IPS-NIHi7 (cell line): ENCODE measurements at regions not wholly inside any gene's neighbourhood (a gene's known extent, or its start where the extent isn't known, plus 50 kb on each side); places are given as distances from the start of the nearest gene placed in this dataset.

Experiments used
- DNase-seq: peaks from one replicate; pipeline ENCODE4 v3.0.0; 2012; ENCODE audit warnings: mixed read lengths; ENCODE audit errors: extremely low spot score

DNA sequence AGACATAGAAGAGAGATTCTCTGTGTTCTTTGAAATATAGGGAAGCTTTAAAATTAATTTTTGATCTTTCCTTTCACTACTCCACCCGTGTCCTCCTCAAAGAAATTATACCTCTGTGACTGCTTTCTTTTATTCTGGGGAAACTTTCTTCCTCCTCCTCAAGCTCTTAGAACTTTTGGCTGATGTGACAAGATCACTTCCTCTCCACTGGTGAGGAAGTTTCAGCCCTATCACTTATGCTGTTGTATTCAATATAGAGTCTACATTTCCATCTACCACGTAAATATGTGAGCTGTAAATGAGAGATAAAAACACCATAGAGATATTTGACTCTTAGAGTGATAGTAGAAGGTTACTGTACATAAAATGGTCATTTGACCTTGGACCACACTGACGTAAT is 141.9 kb upstream of the SASH1 start:
- DNase-seq: no peak

DNA sequence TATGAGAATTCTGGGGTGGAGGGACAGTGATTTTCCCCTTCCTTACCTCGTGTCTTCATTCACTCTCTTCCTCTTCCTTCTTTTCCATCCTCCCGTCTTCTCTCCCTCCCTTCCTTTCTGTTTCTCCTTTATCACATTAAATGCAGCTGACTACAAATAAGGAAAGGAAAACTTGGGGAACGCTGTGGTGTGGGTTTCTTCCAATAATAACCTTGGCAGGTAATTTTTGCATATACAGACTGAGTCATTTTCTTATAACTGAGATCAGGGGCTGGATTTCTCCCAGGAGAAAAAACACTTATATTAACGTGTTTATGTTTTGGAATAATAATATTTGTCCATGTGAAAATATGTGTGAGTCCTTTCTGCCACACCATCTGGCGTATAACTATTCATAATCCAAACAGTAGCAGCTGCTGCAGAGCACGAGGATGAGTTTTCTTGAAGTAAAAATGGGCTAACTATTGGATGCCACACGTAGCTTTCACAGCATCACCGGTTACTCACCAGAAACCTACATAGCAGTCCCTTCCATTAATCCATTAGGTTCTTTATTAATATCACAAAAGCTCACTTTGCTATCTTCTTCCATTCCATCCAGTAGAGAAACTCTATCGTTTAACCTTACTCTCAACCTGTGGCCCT is 139.2 kb upstream of the SASH1 start:
- DNase-seq: no peak

DNA sequence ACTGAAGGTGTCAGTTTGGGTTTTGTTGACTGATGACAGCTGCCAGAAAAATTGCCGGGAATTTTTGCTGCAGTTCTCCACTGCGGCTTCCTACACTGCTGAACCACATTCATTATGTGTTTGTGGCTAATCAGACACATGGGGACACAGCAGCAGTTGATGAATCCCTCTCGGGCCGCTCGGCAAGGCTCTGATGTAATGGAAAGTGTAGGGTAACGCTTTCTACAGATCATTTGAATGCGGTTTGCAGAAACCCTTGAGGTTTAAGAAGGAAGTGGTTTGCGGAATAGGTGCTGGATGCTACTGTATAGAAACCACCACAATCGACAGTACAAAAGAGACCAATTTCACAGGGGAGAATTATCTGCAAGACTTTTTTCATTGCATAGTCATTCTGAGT is 138.7 kb upstream of the SASH1 start:
- DNase-seq: no peak

DNA sequence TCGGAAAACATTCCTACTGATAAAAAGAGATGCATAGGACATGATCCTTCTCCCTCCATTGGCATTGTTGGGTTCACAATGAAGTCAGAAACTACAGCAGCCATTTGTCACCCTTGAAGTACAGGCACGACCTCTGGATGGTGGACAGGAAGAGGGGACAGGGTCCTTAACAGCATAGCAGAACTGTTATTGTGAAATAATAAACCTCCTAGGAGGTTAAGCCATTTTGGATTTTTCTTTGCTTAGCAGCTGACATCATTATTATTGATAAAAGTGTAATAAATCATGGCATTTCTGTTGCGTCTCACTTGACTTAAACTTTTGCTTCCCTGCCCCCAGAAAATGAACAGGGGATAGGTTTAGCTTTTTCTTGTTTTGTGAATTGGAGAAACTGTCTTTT is 134.3 kb upstream of the SASH1 start:
- no peak for DNase-seq

DNA sequence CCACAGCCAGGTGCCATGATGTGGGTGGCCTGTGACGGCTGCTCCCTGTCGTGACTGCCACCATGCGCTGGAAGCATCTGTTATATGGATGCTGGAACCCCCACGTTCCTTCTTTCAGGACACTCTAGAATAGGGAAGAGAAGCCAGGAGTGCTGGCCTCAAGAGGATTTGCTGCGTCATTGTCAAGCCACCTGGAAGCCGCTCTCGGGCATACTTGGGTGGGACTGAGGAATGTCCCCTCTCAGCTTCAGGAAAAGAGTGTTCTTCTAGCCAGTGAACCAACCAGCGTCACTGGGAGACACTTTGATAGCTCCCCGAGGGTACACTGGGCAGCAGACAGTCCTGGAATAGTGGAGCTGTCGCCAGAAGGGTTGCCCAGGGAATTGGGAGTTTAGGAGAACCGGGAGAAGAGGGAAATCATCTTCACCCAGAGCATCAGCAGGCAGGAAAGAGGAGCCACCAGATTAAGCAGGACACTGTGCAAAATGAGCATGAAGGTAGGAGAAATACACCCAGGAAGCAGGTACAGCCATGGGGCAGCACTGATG is 130.8 kb upstream of the SASH1 start:
- DNase-seq: no peak

DNA sequence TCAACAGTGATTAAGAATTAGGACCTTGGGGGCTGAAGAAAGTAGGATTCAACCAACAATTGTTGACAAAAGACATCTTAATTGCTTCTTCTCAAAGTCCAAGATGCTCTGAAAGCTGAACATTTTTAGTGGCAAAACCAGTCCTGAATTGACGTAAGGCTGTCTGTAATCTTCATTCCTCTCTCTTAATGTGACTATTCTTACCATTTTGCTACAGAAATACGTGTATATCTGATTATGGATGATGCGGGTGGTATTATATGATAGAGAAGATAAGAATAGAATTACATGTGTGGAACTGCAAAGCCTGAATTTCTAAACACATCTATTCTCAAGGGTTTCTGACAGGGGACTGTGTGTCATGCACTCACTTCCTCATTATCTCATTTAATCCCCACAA is 130.3 kb upstream of the SASH1 start:
- DNase-seq: no peak

DNA sequence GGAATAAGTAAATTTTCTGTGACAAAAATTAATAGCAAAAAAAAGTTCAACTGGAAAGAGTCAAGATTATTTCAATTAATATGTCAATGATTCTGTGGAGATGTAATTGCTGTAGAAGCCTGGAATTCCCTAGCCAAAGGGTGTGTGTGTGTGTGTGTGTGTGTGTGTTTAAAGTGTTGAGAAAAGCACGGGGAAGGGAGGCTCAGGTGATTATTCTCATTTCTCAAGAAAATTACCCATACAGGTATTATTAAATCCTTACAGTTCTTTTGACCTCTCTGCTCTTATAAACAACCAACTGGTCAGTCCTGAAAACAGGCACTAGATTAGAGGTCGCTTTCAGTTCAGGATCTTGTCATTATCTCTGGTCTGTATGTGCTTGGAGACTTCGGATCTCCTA is 129.3 kb upstream of the SASH1 start:
- no peak for DNase-seq

DNA sequence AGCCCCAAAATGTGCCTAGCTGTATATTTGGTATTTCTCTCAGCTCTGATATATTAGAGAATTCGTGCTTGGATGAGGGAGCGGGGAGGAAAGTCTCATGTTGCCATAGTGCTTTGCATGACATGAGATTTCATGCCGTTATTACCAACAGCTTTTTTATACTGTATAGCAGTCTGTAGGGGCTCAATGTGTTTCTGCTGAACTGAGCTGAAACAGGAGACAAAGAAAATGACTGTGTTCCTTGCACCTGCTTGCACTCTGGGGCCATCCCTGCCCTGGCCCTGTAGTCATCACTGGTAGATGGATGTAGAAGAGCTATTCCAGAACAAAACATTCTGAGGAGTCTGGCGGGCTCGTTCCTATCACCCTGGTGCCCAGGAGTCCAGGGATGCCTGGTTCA is 128.0 kb upstream of the SASH1 start:
- no peak for DNase-seq

DNA sequence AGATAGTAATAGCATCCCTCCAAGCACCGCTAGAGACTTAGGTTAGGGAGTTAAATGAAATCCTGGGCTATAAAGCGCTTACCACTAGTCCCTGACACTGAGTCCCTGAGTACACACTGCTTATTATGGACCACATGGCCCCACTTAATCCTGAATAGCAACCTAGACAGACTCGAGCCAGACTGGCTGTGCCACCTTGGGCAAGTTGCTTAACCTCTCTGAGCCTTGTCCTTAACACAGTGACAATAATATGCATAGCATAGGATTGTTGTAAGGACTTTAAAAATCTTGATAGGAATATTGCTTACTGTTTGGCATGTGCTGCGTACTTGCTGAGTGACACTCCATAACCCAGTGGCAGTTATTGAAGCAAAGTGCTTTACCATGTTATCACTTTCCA is 125.6 kb upstream of the SASH1 start:
- no peak for DNase-seq

DNA sequence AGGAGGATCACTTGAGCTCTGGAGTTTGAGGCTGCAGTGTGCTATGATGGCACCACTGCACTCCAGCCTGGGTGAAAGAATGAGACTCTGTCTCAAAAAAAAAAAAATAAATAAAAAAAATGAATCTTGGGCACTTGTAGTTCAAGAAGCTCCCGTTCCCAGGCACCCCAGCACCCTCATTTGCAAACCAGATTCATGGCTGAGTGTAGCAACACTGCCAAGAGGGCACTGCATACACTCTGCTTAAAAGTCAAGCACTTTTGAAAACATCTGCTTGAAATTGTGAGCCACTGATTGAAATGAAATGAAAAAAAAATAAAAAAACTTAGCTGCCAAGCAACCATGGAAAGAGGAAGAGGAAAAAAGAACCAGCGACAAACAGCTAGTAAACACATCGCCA is 124.7 kb upstream of the SASH1 start:
- DNase-seq: no peak

DNA sequence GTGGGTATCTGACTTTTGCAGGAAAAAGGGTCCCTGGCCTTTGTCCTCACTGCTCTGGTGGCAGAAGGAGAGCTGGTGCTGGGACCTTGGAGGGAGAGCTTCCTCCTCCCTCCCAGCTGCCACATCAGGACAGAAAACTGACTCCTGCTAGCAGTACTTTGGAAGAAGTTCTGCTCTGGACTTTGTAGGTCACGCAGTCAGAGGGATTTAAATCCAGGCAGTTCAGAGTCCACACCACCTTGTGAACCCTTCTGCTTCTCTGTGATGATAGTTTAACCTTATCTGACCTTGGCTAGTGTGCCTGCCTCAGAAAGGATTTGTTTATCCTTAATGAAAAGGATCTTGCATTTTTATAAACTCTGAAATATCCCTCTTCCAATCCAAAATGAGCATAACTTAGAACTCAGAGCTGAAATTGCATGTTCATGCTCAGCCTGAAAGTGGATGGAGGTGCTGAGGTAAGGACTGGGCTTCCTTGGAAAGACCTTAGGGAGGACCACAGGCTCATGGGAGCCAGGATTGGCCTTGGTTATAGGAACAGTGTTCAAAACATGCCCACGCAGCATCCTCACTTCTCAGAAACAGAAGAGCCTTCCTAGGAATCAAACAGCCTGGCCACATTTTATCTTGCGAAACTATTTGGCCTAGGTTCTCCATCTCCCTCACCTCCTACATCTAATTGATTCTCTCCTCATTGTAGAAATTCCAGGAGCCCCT is 123.9 kb upstream of the SASH1 start:
- DNase-seq: no peak

DNA sequence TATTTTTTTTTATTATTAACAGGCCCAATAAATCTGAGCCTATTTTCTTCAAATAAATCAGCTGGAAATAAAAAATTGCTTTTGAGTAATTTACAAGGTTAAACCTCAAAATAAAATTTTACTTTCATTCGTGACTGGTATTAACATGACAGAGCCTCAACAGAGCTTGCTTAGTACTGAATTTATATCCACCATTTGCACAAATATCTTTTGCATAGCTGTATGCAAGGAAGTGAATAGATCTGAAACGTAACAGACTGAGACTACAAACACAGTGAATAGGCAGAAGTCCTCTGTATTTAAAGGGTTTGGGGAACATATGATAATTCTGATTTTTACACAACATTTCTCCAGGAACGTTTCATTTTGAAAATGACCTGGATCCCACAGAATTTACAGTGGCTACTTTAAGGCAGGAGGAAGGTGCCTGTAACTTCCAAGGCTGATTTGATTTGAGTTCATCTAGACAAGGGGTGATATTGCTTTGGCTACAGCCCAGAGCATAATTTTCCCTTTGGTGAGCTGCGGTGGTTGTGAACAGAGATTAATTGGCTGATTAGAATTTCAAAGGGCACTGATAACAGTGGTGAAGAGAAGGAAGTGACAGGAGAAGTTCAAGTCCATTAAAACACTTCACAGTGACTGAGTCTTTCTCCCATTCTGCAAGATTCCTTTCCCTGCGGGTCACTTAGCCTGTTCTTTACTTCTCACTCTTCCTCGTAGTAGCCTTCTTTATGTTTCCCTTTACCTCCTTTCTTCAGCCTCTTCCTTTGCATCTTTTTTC is 121.2 kb upstream of the SASH1 start:
- DNase-seq: no peak

DNA sequence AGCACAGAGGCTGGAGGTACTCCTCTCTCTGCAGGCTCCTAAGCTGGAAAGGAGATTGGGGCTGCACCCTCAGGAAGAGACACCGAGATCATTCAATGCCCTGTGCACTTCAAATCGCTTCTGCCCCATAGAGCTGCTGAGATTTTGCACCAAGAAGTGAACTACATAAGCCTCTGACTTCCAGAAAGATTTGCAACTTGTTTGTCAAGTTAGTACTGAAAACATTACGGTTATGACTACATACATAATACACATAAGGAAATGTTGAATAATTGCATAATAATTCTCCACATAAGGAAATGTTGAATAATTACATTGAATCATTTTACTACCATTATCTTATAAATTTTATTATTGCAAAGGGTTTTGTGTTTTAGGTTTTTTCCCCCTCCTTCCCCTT is 120.3 kb upstream of the SASH1 start:
- no peak for DNase-seq

DNA sequence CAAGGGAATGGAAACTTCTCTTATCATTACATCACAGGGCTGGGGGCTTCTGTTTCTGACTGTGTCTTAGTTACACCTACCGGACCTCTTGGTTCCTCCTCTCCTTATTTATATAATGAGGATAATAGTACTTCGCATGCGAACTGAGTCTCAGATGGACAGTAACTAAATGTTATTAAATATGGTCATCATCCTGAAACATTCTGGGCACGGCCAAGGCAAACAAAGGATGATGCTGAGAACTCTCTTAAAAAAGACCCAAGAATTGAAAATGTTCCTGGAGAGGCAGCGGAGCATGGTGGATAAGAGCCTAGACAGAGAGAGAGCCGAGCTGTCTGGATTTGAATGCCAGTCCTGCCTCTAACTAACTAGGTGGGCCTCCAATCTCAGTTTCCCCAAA is 119.8 kb upstream of the SASH1 start:
- no peak for DNase-seq

DNA sequence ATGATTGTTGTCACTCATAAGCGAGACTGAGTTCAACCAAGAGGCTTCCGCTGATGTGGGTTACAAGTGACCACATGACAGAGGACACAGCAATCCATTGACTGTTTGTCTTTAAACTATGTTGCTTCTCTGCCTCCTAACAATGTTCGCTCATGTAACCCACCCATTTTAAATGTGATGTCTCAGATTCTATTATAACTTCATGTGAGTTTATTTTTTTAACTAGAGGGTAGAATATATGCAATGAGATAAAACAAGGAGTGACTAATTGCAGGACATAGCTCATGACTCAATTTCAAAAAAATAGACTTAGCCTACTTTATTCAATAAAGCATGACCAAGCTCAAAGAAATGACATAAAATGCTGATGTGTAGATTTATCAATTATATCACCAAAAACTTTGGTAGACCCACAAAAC is 119.2 kb upstream of the SASH1 start:
- no peak for DNase-seq

DNA sequence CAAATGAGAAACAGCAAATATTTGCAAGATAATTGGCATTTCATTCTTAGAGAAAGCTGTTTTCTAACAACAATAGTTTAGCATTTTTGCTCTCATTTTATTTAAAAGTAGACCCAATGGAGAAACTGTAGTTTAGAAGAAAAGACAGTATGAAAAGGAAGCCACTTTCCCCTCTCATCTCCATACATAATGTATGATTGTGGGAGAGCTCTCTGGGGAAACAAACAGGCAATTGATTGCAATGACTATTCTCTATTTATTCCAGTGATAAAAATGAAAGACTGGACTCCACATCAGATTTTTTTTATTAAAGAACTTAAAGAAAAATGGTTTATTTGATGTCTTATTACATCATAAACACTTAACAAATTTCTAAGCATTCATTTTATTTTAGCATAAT is 116.8 kb upstream of the SASH1 start:
- DNase-seq: no peak

DNA sequence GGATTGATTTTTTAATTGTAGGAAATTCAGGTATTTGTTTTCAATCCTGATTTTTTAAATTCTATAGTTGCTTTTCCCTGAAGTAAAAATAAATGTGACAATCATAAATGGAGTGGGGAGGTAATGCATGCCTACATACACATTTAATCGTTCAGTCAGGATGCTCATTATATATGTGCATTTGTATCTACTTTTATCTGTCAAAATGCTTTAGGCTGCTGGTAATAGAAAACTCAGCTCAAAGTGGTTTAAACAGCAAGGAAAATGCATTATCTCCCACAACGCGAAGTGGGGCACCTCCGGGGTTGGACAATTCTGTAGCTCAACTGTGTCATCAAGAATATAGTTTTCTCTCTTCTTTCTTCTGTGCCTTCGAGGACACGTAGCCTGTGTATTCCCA is 116.4 kb upstream of the SASH1 start:
- DNase-seq: no peak

DNA sequence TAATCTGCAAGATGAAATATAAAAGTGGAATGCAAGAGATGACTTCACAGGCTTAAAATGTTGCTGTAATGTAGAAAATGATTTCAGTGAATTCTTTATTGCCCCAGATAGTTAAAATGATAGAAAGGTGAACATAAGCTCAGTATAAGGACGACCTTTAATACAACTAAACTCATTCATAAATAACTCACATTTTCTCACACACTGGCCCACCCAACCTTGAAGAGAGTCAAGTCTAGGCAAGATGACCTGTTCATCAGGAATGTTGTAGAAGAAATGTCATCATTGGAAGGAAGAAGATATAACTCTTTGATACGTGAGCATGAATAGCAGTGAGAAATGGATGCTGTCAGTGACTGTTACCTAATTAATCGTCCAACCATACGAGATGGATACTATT is 111.1 kb upstream of the SASH1 start:
- DNase-seq: no peak

DNA sequence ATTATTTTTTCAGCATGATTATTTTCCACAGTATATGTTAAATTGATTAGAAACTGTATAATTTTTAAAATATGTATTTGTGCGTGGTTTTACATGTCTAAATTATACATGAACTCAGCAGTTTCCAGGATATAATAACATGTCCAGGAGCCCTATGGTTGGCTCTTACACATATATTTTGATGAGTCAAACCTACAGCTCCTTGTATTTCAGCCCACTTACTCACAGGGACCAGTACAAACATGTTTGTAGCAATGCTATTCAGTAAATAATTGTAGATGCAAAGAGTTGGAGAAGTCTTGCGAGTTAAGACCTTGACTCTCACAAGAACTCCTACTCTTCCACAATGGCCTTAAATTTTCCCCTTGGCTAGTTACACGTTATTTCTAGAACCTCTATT is 107.2 kb upstream of the SASH1 start:
- no peak for DNase-seq

DNA sequence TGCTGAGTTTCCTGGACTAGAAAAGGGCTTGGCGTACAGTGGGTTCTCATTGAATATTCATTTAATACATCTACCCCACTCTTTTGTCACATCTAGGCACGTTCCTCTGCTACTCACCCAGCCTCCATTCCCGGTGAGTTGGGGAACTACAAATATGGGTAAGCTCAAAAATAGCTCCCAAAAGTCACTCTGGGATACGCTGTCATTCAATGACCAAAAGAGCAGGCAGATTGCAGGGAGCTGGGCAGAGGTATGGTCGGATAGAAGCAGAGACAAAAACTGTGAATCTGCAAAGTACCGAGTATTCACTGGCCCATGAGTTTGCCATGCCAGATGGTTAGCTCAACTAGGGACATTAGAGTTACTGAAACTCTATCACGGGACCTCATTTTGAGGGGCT is 103.9 kb upstream of the SASH1 start:
- no peak for DNase-seq

DNA sequence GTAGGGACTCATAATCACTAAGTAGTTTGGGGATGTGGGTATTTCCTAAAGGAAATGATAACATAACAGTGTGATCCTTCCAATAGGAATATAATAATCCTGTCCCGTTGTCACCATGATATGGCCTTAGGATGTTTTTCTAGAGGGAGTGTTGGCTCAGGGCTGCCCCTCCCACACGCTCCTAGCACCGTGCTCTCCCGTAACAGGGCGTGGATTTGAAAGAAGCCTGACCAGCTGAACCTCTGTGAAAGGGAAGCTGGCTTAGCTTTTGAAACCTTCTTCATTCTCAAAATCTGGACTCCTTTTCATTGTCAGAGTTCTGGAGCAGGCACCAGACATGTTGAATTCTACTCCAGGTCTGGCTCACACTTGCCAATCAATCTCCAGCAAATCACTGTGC is 103.4 kb upstream of the SASH1 start:
- no peak for DNase-seq

DNA sequence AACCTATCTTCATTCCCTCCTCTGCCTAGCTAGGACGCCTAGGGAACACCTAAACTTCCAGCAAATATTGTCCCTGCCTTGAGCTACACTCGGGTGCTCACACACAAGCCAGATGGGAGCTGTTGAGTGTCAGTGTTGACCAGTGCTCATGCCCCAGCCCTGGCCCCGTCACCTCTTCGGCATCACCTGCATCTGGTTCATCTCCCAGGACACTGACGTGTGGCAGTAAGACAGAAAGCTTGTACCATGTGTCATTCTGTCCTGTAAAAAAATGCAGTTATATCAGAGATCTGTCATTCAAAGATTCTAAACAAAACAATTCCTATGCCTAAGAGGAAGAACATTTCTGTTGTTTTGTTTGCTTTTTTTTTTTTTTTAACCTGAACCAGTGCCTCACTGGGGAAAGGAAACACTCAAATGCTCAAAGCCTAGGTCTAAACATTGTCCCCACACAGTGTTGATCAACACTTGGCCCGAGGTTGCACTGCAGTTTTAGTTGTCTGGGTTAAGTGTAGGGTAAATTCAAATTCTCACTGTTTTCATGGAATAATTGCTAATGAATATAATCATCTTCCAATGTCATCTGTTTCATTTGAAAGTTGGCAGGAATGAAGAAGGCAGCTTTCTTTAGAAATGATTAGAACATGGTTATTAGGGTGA is 102.7 kb upstream of the SASH1 start:
- DNase-seq: no peak
